ENCODE measurements at regions not wholly inside any gene's neighbourhood (a gene's known extent, or its start where the extent isn't known, plus 50 kb on each side); places are given as distances from the start of the nearest gene placed in this dataset.

- no peak overlapping the region for H2BK5ac ChIP-seq (ENCODE audit: low read depth, low read length)
- 97% methylated on average over 3 of the region's 3 CpGs; no CpG with 5 or more reads in 1 of the 2 experiments for WGBS, 2 experiments (ENCODE audit: extremely low coverage in 1 of 2, insufficient coverage in 1 of 2, insufficient read length in 1 of 2, insufficient replicate concordance in 2 of 2, low coverage in 1 of 2, low lambda C conversion rate in 2 of 2, missing lambda C conversion rate in 1 of 2)
Measured at GRCh38 chr18:61189376-61189775, 143.9 kb upstream of the CDH20 start.

More at GRCh38 chr18:61189376-61189775, 143.9 kb upstream of the CDH20 start:
- Histone ChIP-seq H2AFZ (ENCODE audit: low read length) (no peak overlapping the region), H2BK120ac (replicated peaks; ENCODE audit: low read depth, low read length) (no peak overlapping the region), H3K27me3 (replicated peaks in 1 of 4; ENCODE audit: control insufficient read depth in 3 of 4, extremely low read depth in 1 of 4, insufficient read depth in 3 of 4, low read length in 3 of 4) (no peaks in the 10 kb centered on the region), H3K4me3 (ENCODE audit: extremely low read depth in 1 of 4, insufficient read depth in 2 of 4, low read depth in 3 of 4, low read length in 4 of 4) (no peak overlapping the region), H3K79me2 (ENCODE audit: control insufficient read depth in 1 of 2, insufficient read depth in 2 of 2, low read length in 2 of 2) (no peaks in the 10 kb centered on the region), H3K23me2 (ENCODE audit: low read depth, low read length) (no peaks in the 10 kb centered on the region; the same call in 1 of the 2 replicates), H3K18ac (ENCODE audit: extremely low read depth, low read length) (no peak overlapping the region), H4K8ac (ENCODE audit: extremely low read depth, insufficient read depth, low read length) (no peak overlapping the region), H3K4me1 (replicated peaks in 1 of 4; ENCODE audit: control insufficient read depth in 3 of 4, insufficient read depth in 4 of 4, low read length in 3 of 4) (no peaks in the 10 kb centered on the region), H3K36me3 (ENCODE audit: control insufficient read depth in 2 of 4, insufficient read depth in 4 of 4, low read length in 3 of 4) (no peaks in the 10 kb centered on the region), H2AK5ac (ENCODE audit: low read depth, low read length) (no peak overlapping the region), H3K23ac (ENCODE audit: insufficient read length) (no peak overlapping the region), H3K14ac (ENCODE audit: insufficient read length) (no peak overlapping the region), H2BK20ac (ENCODE audit: low read length) (no peak overlapping the region), H3K9me3 (ENCODE audit: insufficient read depth in 2 of 2, low read depth in 1 of 2, low read length in 1 of 2) (no peaks in the 10 kb centered on the region), H3K9ac (replicated peaks in 1 of 4; ENCODE audit: extremely low read depth in 1 of 4, low read depth in 3 of 4, low read length in 3 of 4) (no peak overlapping the region), H4K5ac (ENCODE audit: insufficient read length, low read depth, low read length) (no peak overlapping the region), H3K4me2 (ENCODE audit: insufficient read depth in 1 of 2, low read depth in 2 of 2, low read length in 2 of 2) (no peak overlapping the region), H3K4ac (replicated peaks; ENCODE audit: insufficient read length, low read depth, low read length) (no peak overlapping the region), H4K20me1 (replicated peaks in 1 of 2; ENCODE audit: control insufficient read depth in 1 of 2, insufficient read depth in 2 of 2, low read length in 2 of 2) (no peaks in the 10 kb centered on the region), H3K56ac (replicated peaks; ENCODE audit: insufficient read length, low read depth, low read length) (no peak overlapping the region), H3K27ac (ENCODE audit: low read depth, low read length) (no peak overlapping the region), H2BK15ac (ENCODE audit: low read length) (no peak overlapping the region), H3K79me1 (ENCODE audit: low read depth, low read length) (no peaks in the 10 kb centered on the region), H2BK12ac (ENCODE audit: low read depth, low read length) (no peak overlapping the region), H4K91ac (replicated peaks; ENCODE audit: insufficient read length, low read length) (no peak overlapping the region)
- ChIA-PET CTCF (ENCODE audit: partially characterized antibody) (no interaction called here), POLR2A (ENCODE audit: partially characterized antibody) (no interaction called here)
- TF ChIP-seq RNF2 (IDR thresholded peaks at IDR 0.05; ENCODE audit: borderline replicate concordance, low read depth, low read length, missing control alignments, poor library complexity, severe bottlenecking) (no peak), BRCA1 (IDR thresholded peaks at IDR 0.05; ENCODE audit: low read depth, low read length) (no peak), POLR2AphosphoS5 (IDR thresholded peaks at IDR 0.05; ENCODE audit: low read depth, low read length) (no peak), JUND (IDR thresholded peaks at IDR 0.05; ENCODE audit: low read length) (no peak), YY1 (IDR thresholded peaks at IDR 0.05; ENCODE audit: low read depth, low read length) (no peak), RFX5 (IDR thresholded peaks at IDR 0.05; ENCODE audit: borderline replicate concordance, low read depth, low read length) (no peak), HDAC6 (IDR thresholded peaks at IDR 0.05; ENCODE audit: low read depth, low read length) (no peak), POLR2A (IDR thresholded peaks at IDR 0.05; ENCODE audit: control extremely low read depth in 1 of 2, low read depth in 2 of 2, low read length in 2 of 2) (no peak)
- TF ChIP-seq, protein P1, sequence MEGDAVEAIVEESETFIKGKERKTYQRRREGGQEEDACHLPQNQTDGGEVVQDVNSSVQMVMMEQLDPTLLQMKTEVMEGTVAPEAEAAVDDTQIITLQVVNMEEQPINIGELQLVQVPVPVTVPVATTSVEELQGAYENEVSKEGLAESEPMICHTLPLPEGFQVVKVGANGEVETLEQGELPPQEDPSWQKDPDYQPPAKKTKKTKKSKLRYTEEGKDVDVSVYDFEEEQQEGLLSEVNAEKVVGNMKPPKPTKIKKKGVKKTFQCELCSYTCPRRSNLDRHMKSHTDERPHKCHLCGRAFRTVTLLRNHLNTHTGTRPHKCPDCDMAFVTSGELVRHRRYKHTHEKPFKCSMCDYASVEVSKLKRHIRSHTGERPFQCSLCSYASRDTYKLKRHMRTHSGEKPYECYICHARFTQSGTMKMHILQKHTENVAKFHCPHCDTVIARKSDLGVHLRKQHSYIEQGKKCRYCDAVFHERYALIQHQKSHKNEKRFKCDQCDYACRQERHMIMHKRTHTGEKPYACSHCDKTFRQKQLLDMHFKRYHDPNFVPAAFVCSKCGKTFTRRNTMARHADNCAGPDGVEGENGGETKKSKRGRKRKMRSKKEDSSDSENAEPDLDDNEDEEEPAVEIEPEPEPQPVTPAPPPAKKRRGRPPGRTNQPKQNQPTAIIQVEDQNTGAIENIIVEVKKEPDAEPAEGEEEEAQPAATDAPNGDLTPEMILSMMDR (IDR thresholded peaks at IDR 0.05; ENCODE audit: control extremely low read depth in 1 of 3, insufficient read depth in 1 of 3, low read depth in 1 of 3, low read length in 3 of 3): no peak
- FAIRE-seq (no peak), DNase-seq (ENCODE audit: low read depth in 1 of 2, low spot score in 2 of 2) (no peak)

Data from H1 (cell line).